ENCODE measurements at regions not wholly inside any gene's neighbourhood (a gene's known extent, or its start where the extent isn't known, plus 50 kb on each side); places are given as distances from the start of the nearest gene placed in this dataset.

DNA sequence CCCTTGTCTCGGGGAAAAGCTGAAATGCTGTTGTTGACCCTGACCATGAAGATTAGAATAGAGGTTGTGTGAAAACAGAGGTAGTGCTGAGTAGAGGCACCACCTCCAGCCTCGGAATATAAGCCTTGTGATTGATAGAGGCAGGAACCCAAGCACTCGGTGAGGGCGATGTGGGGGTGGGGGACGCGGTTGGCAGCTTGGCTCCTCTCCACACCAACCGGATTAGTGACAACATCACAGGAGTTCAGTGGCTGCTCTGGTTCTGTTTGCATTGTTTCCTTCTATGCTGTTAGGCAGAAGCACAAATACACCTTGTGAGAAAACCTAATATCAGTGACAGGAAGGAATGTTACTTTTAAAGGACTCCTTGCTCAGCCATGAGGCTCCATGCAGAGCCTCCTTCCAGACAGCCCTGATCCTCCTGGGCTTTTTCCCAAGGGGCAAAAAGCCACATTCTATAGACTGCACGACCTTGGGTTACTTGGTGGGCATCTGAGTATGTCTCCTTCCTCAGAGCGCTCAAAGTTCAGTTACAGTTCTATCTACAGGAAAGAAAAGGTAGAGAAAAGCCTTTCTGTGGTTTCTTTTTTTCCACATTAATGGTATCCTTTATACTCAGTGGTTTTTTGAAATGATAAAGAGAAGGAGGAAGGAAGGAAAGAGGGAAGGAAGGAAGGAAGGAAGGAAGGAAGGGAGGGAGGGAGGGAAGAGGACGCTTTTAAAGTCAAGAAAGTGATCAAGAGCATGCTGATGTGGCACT is 150.4 kb upstream of the NOCT start:
- TF ChIP-seq TEAD4 (IDR thresholded peaks at IDR 0.05) (no peak), RAD21 (IDR thresholded peaks at IDR 0.05; ENCODE audit: low read depth) (no peak), FOXM1 (IDR thresholded peaks at IDR 0.05; ENCODE audit: borderline replicate concordance, low read depth) (no peak), CEBPB (IDR thresholded peaks at IDR 0.05) (no peak), NFIC (IDR thresholded peaks at IDR 0.05) (no peak), EGR1 (IDR thresholded peaks at IDR 0.05) (no peak), CREB1 (IDR thresholded peaks at IDR 0.05; ENCODE audit: low read depth) (no peak), YY1 (IDR thresholded peaks at IDR 0.05; ENCODE audit: low read depth) (no peak), TCF12 (IDR thresholded peaks at IDR 0.05; ENCODE audit: low read depth) (no peak), ZBTB7A (IDR thresholded peaks at IDR 0.05; ENCODE audit: low read depth) (no peak), TAF1 (IDR thresholded peaks at IDR 0.05; ENCODE audit: low read depth) (no peak)
- TF ChIP-seq, protein P1, sequence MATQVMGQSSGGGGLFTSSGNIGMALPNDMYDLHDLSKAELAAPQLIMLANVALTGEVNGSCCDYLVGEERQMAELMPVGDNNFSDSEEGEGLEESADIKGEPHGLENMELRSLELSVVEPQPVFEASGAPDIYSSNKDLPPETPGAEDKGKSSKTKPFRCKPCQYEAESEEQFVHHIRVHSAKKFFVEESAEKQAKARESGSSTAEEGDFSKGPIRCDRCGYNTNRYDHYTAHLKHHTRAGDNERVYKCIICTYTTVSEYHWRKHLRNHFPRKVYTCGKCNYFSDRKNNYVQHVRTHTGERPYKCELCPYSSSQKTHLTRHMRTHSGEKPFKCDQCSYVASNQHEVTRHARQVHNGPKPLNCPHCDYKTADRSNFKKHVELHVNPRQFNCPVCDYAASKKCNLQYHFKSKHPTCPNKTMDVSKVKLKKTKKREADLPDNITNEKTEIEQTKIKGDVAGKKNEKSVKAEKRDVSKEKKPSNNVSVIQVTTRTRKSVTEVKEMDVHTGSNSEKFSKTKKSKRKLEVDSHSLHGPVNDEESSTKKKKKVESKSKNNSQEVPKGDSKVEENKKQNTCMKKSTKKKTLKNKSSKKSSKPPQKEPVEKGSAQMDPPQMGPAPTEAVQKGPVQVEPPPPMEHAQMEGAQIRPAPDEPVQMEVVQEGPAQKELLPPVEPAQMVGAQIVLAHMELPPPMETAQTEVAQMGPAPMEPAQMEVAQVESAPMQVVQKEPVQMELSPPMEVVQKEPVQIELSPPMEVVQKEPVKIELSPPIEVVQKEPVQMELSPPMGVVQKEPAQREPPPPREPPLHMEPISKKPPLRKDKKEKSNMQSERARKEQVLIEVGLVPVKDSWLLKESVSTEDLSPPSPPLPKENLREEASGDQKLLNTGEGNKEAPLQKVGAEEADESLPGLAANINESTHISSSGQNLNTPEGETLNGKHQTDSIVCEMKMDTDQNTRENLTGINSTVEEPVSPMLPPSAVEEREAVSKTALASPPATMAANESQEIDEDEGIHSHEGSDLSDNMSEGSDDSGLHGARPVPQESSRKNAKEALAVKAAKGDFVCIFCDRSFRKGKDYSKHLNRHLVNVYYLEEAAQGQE (IDR thresholded peaks at IDR 0.05; ENCODE audit: low read depth) = no peak
- TF ChIP-seq, protein P2, sequence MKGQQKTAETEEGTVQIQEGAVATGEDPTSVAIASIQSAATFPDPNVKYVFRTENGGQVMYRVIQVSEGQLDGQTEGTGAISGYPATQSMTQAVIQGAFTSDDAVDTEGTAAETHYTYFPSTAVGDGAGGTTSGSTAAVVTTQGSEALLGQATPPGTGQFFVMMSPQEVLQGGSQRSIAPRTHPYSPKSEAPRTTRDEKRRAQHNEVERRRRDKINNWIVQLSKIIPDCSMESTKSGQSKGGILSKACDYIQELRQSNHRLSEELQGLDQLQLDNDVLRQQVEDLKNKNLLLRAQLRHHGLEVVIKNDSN (IDR thresholded peaks at IDR 0.05) = no peak

DNA sequence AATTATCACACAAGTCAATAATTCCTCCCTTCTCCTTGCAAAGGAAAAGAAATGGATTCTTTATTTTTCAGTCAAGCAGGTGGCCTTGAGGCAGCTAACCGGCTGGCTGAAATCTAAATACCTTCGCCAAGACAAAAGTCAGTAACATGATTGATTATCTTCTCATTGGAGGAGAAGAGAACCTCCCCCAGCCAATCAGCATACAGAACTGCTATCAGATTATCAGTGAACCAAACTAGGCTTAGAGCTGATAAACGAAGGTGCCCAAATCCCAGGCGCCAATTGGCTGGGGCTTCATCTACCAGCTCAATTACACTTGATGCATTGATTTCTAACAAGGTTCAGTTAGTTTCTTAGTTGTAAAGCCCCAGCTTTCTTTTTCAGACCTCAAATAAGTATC is 152.4 kb upstream of the NOCT start:
- TF ChIP-seq TEAD4 (IDR thresholded peaks at IDR 0.05) = no peak
- no peak for TF ChIP-seq ZBTB7A (IDR thresholded peaks at IDR 0.05; ENCODE audit: low read depth)
- TF ChIP-seq, protein P1 (IDR thresholded peaks at IDR 0.05; ENCODE audit: low read depth) = no peak
- TF ChIP-seq TCF12 (IDR thresholded peaks at IDR 0.05; ENCODE audit: low read depth) = no peak
- TF ChIP-seq NFIC (IDR thresholded peaks at IDR 0.05) = no peak
- no peak for TF ChIP-seq TAF1 (IDR thresholded peaks at IDR 0.05; ENCODE audit: low read depth)
- TF ChIP-seq CEBPB (IDR thresholded peaks at IDR 0.05) = no peak
- TF ChIP-seq EP300 (IDR thresholded peaks at IDR 0.05; ENCODE audit: borderline replicate concordance) = no peak

DNA sequence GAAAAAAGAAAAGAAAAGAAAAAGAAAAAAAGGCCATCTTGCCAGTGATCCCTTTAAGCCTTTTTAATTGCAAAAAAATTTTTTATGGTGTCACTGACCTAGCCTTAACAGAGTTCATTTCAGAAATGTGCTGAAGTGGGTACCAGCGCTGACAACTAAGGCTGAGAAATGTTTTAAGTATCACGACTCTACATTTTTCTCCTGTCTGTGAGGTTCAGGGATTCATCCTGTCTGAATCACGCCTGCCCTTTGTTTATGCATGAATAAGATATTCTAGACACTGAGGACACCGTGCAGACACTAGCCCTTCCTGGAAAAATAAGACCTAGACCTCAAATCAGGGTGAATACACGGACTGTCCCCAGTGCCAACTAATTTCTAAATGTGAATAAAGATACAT is 154.4 kb upstream of the NOCT start:
- TF ChIP-seq FOXM1 (IDR thresholded peaks at IDR 0.05; ENCODE audit: borderline replicate concordance, low read depth) = no peak
- no peak for TF ChIP-seq CEBPB (IDR thresholded peaks at IDR 0.05)
- no peak for TF ChIP-seq TAF1 (IDR thresholded peaks at IDR 0.05; ENCODE audit: low read depth)
- no peak for TF ChIP-seq ZBTB7A (IDR thresholded peaks at IDR 0.05; ENCODE audit: low read depth)
- TF ChIP-seq EGR1 (IDR thresholded peaks at IDR 0.05) = no peak
- TF ChIP-seq, protein P2 (IDR thresholded peaks at IDR 0.05) = no peak
- TF ChIP-seq TEAD4 (IDR thresholded peaks at IDR 0.05) = no peak
- TF ChIP-seq, protein P1 (IDR thresholded peaks at IDR 0.05; ENCODE audit: low read depth) = no peak
- no peak for TF ChIP-seq CREB1 (IDR thresholded peaks at IDR 0.05; ENCODE audit: low read depth)

DNA sequence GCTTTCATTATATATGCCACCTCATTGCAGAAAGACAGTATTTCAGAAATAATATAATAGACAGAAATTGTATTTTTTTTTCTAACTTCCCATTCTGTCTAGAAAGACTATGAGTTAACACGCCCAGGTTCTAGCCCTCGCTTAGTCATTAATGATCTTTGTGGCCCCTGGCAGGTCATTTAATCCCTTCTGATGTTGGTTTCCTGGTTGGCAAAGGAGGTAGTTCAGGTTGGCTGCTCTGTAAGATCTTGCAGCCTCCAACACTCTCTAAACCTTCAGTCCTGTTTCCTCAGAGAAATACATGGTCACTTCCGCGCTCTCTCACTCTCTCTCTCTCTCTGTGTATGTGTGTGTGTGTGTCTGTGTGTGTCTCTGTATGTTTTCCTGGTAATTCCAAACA is 156.3 kb upstream of the NOCT start:
- TF ChIP-seq RAD21 (IDR thresholded peaks at IDR 0.05; ENCODE audit: low read depth) (no peak), TEAD4 (IDR thresholded peaks at IDR 0.05) (no peak), CEBPB (IDR thresholded peaks at IDR 0.05) (no peak), TCF12 (IDR thresholded peaks at IDR 0.05; ENCODE audit: low read depth) (no peak), EGR1 (IDR thresholded peaks at IDR 0.05) (no peak), TAF1 (IDR thresholded peaks at IDR 0.05; ENCODE audit: low read depth) (no peak), CREB1 (IDR thresholded peaks at IDR 0.05; ENCODE audit: low read depth) (no peak)
- TF ChIP-seq, protein P1 (IDR thresholded peaks at IDR 0.05; ENCODE audit: low read depth) = no peak

Data from Ishikawa (cell line).